Left ventricle myocardium superior (tissue), 1 donor: ENCODE measurements at regions not wholly inside any gene's neighbourhood (a gene's known extent, or its start where the extent isn't known, plus 50 kb on each side); places are given as distances from the start of the nearest gene placed in this dataset.
"Not testable (repeated sequence)": the region's sequence is repeated elsewhere in the genome, so short reads cannot be mapped to it uniquely, and the experiment has no call there.

Source experiments
- ATAC-seq: fragments of 200-7000 bp; cut with Tn5 transposase; one replicate; pipeline ENCODE4 v1.9.1; 2020; ENCODE audit warnings: mild to moderate bottlenecking, moderate library complexity
- DNase-seq: peaks from one replicate; pipeline ENCODE4 v3.0.0-alpha.2; 2020
- intact Hi-C: fragments of 100-400 bp; cut with micrococcal nuclease; formaldehyde crosslinking; loops from one replicate; pipeline ENCODE4 v1.11.0; 2022
- donor health status: DM: no; HTN: yes; CAD: no; lungs with severe emphysema.

DNA sequence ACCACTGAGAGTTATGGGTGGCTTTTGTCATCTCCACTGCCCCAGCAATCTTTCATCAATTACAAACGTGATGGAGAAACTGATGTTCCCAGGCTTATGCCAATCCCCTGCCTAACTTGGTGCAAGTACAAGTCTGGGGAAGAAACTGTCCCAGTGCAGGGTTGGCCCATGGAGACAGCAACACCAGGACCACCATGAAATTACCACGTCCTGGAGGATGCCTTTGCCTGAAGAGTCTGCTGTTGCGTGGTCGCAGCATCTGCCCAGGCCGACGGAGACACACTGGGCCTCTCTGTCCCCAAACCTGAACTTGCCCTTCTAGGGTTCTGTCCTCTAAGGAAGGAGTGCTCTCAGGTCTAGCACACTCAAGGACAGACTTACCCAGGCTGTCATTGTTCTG lies 496.8 kb upstream of the RAB6C start:
- DNase-seq (no peak), ATAC-seq (no peak)

GRCh38 chr2:129483366-129483765 lies 496.1 kb upstream of the RAB6C start:
- intact Hi-C loops: no loop called here
- no peak for DNase-seq
- ATAC-seq: no peak

More for the DNA sequence above, 496.8 kb upstream of the RAB6C start:
- intact Hi-C loops: no loop called here

DNA sequence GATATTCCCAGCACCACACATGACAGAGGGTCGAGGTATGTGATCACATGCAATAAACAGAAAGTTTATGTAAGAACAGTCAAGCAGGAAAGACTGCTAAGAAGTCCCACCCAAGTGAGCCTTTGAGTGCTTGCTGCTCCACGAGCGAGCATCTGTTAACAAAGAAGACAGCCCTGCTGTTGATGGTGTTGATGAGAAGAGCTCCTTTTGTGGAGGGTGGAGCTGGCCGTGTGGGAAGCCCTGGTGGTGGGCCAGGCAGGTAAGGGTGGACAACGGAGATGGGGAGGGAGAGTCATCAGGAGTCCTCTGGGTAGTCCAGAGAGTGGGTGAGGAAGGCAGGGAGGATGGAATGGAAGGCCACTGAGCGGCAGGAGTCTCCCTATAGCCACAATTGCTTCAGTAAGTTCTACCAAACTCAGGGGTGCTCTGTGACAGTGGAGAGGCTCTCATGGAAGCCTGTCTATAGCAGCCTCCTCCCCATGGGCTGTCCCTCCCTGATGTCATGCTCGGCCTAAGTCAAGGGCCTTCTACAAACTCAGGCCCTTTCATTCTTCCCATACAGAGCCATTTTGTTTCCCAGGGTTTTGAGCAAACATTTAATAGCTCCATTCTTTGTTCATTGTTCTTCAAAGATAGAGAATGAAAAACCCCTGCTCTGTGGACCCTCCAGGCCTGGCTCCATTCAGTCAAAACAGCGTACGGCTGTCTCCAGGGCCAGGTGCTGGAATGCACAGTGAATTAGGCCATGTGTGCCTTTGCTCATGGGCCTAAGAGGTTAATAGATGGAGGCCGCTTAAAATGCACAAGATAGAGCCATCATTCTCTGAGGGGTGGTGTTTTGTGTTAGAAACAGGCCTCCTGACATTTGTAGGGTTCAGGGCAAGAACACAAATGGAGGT lies 494.2 kb upstream of the RAB6C start:
- DNase-seq: no peak
- intact Hi-C loops: no loop called here
- no peak for ATAC-seq

DNA sequence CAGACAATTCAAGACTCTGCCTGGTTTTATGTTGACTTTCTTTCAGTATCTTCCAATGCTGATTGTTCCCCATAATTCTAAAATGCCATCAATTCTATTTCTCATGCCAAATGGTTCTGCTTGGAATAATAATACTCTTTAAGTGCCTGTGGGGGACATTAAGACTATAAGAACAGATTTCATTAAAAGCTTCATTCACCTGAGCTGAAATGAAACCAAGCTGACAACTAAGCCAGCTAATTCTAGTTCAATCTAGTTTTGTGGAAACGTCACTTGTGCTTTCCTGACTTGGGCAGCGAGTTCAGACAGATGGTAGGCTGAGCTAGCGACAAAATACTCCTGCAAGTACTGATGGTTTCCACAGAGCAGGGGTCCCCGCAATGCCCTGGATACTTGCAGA lies 491.1 kb upstream of the RAB6C start:
- ATAC-seq: no peak
- no peak for DNase-seq
- intact Hi-C loops: no loop called here

GRCh38 chr2:129490641-129491040 lies 488.8 kb upstream of the RAB6C start:
- intact Hi-C loops: no loop called here
- DNase-seq (no peak), ATAC-seq (no peak)

DNA sequence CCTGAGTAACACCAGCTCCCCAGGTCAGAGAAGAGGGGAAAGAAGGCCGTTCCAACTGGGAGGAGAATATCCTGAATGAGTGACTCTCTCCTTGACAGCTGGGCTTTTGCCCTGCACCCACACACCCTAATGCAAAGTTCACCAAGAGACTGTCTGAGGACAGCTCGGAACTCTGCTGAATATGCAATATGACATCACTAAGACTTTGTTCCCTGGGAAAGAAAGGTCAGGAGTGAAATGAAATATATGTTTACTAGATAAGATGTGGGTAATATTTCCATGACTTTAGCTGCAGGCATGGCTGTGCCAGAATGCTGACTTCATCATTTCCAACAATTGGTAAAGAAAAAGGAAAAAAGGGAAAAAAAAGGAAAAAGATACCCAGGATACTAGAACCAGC lies 488.2 kb upstream of the RAB6C start:
- DNase-seq (no peak), ATAC-seq (no peak)
- intact Hi-C loops: no loop called here

- intact Hi-C loops: no loop called here
- no peak for ATAC-seq
- DNase-seq: no peak
These were observed 486.9 kb upstream of the RAB6C start for GRCh38 chr2:129492548-129492947.

DNA sequence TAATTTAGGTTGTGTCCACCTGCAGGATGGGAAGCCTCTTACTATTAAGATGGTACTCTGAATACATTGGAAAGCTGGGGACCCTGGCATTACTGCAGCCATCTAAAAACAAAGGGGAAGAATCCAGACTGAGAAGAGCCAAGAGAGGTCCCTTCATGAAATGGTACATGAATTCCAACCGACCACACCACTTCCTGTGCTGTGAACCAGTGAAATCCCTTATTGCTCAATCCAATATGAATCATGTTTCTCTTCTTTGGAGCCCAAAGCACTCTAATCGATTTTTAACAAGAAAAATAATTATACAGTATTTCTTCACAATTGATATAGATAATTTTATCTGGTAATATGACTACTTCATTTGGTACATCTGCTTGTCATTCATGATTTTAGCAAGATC lies 479.7 kb upstream of the RAB6C start:
- DNase-seq: no peak
- intact Hi-C loops: no loop called here
- no peak for ATAC-seq

DNA sequence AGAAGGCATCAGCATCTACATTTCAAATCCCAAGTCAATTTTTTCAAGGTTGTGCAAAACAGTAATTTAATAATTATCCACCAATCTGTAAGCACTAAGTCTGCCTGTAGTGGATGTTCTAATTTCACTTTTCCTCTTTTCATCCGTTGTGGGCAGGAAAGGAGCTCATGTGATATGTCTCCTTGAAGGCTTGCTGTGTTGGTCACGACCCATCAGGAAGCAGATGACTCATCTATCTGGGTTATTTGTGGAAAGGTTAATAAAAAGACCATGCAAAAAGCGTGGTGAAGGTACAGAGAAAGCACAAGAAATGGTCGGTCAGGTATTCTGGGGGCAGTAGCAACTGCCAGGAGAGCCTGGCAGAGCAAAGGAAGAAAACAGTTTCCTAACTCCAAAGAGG lies 476.7 kb upstream of the RAB6C start:
- intact Hi-C loops: no loop called here
- ATAC-seq (no peak), DNase-seq (no peak)

DNA sequence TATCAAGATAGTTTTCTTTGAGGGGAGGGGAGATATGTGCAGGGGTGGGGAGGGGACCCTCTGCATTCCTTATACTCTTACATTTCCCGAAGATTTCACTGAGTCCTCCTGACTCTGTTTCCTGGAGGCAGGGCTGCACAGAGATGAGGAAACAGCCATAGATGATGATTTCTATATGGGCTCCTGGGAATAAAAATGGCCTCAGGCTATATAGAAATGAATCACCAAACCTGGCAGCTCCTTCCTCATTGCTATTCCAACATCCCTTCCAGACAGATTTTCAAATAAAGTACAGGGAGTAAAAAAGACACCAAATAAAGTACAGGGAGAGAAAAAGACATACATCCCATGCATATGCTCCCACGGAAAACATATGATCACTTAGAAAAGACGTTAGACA lies 474.8 kb upstream of the RAB6C start:
- intact Hi-C loops: no loop called here
- ATAC-seq (no peak), DNase-seq (no peak)

- no peak for ATAC-seq
- intact Hi-C loops: no loop called here
- no peak for DNase-seq
These were observed 460.5 kb upstream of the RAB6C start for GRCh38 chr2:129518937-129519336.

- intact Hi-C loops, DNase-seq, ATAC-seq: not testable (repeated sequence)
These were observed 447.3 kb upstream of the RAB6C start for GRCh38 chr2:129532158-129532557.

DNA sequence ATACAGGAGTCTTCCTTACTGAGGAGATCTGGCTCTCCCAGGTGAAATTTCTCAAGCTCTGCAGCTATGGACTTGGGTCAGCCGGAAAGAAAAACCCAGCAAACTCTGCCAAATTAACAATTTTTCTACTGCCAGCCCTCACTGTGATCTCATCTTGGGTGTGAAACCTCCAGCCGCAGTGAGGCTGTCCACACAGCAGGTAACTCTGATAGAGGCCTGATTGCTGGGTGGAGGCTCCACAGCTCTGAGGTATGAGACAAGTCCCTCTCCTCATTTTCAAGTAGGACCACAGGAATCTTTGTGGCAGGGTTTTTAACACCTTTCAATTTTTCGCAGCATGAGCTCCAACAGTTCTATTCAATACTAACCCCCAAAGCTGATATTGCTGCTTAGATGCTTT lies 430.6 kb upstream of the RAB6C start:
- no peak for ATAC-seq
- no peak for DNase-seq
- intact Hi-C loops: no loop called here

- ATAC-seq (no peak), DNase-seq (no peak)
- intact Hi-C loops: no loop called here
These were observed 428.9 kb upstream of the RAB6C start for GRCh38 chr2:129550536-129550935.

- intact Hi-C loops: no loop called here
- no peak for DNase-seq
- ATAC-seq: no peak
These were observed 425.1 kb upstream of the RAB6C start for GRCh38 chr2:129554373-129554772.

DNA sequence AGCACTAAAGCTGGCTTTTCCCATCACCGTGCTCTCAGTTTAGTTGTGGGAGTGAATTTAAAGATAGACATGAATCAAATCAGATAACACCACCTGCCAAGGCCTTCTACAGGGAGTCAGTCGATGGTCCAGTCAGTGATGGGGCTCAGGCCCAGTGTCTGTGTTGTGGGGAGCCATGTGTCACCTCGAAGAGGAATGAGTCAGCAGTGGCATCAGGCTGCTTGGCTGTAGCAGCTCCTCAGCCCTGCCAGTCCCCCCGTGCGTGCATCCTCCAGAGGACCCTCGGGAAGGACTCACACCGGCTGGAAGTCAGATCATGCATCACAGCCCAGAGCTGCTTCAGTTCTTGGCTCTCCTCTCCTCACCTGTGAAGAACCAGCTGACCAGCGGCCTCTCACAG lies 420.4 kb upstream of the RAB6C start:
- intact Hi-C loops: no loop called here
- ATAC-seq (no peak), DNase-seq (no peak)

GRCh38 chr2:129565551-129566109 lies 413.8 kb upstream of the RAB6C start:
- DNase-seq (no peak), ATAC-seq (no peak)
- intact Hi-C loops: no loop called here

DNA sequence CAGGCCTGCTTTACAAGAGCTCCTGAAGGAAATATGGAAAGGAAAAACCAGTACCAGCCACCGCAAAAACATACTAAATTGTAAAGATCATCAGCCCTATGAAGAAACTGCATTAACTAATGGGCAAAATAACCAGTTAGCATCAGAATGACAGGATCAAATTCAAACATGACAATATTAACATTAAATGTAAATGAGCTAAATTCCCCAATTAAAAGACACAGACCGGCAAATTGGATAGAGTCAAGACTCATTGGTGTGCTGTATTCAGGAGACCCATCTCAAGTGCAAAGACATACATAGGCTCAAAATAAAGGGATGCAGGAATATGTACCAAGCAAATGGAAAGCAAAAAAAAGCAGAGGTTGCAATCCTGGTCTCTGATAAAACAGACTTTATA lies 408.7 kb upstream of the RAB6C start:
- ATAC-seq, DNase-seq, intact Hi-C loops: not testable (repeated sequence)

GRCh38 chr2:129575431-129575830 lies 404.0 kb upstream of the RAB6C start:
- DNase-seq: no peak

DNA sequence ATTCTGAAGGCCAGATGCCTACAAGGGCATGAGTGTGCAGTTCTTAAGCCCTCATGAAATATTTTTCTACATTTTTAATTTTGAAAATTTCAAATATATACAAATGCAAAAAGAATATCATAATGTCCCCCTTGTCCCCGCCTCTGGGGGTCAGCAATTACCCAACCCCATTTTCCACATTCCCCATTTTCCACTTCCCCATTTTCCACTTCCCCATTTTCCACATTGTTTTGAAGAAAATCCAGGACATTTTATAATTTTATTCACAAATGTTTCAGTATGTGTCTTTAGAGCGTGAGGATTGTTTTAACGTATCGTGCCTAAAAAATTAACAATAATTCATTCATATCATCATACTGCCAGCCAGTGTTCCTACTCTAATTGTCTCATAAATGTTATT lies 403.6 kb upstream of the RAB6C start:
- no peak for DNase-seq
- no peak for ATAC-seq
- intact Hi-C loops: no loop called here

More at GRCh38 chr2:129575431-129575830, 404.0 kb upstream of the RAB6C start:
- intact Hi-C loops: no loop called here
- no peak for ATAC-seq

DNA sequence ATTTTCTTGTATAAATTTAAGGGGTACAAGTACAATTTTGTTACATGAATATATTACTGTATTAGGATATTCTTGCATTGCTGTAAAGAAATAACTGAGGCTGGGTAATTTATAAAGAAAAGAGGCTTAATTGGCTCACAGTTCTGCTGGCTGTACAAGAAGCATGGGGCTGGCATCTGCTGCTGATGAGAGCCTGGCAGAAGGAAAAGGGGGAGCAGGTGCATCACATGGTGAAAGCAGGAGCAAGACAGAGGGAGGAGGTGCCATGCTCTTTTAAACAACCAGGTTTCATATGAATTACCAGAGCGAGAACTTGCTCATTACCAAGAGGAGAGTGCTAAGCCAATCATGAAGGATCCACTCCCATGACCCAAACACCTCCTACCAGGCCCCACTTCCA lies 399.5 kb upstream of the RAB6C start:
- DNase-seq: no peak
- intact Hi-C loops: no loop called here
- ATAC-seq: no peak
